GM21619 (cell line): ENCODE measurements at regions not wholly inside any gene's neighbourhood (a gene's known extent, or its start where the extent isn't known, plus 50 kb on each side); places are given as distances from the start of the nearest gene placed in this dataset.

Experiments used
- ATAC-seq: cut with Tn5 transposase; IDR thresholded peaks from one replicate; pipeline ENCODE4 v1.9.1; 2021; ENCODE audit not compliant: unreplicated experiment

DNA sequence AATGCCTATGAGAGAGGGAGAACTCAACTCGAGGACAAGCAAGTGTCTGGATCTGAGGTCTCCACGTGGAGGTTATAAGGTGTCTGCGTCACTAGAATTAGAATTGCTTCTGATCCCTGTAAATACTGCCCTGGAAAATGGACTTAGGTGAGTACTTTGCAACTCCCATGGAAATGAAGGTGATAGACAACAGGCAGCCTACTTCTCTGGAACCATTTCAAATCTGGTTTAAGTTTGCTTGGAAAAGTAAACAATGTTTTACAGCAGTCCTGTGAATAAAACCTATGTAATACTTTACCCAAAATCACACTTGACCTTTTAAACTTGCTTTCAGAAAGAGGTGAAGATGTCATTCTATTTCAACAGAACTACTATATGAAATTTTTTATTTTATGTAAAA lies 70.1 kb upstream of the TENT5A start:
- ATAC-seq: no peak

DNA sequence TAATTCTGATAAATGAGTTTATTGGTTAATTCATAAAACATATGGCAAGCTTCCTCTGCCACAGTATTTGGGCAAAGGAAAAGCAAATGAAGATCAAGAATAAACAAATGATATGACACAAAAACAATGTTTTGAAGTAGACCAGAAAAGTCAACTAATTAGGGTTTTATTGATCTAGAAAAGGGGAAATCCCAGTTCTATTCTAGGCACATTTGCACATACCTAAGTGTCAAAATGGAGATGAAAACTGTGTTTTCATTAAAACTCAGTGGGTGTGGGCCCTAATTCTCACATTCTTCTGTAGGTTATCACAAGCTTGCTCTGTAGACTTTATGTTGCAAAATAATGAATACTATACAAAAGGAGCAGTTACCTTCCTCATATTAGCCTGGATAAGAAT lies 69.0 kb upstream of the TENT5A start:
- no peak for ATAC-seq

DNA sequence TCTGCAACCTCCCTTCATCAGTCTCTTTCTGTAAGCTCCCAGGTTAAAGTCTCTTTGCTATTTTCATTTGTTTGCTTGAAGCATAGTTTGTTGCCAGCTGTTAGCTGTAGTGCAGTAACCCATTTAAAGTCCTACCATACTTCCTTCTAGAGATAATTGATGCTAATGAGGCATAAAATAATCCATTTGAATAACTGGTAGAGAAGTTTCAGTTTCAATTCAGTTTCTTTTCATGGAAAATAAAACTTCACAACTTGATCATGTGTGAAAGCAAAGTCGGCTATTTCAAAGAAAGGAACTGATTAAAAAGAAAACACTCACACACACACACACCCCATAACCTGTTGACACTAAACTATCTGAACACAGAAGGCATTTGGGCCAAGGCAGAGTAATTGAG lies 68.5 kb upstream of the TENT5A start:
- peak; percentile 44 for ATAC-seq

DNA sequence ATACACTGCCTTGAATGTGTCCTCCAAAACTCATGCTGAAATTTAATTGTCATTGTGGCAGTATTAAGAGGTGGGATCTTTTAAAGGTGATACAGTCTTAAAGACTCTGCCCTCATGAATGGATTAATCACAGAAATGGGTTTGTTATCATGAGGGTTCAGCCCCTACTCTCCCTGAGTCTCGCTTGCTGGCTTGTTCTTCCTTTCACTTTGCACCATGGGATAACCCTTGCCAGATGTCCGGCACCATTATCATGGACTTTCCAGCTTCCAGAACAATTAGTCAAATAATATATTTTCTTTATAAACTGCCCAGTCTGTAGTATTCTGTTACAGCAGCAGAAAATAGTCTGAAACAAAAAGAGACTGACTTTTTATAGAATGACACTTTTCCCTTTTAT lies 67.9 kb upstream of the TENT5A start:
- ATAC-seq: no peak

DNA sequence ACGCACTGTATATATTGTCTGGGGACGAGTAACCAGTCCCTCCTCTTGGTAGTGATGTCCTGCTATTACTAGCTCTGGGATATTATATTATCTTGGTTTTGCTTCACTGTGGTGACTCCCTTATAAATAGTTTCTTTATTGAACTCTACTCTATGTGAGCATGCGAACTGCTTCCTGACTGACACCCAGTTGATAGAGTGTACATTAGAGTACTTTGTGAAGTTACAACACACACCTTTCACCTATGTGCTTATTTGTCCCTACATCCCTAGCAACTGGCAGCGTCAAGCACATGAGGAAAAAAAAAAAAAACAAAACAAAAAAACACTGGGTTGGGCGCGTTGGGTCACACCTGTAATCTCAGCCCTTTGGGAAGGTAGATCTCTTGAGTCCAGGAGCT lies 67.3 kb upstream of the TENT5A start:
- ATAC-seq: no peak

DNA sequence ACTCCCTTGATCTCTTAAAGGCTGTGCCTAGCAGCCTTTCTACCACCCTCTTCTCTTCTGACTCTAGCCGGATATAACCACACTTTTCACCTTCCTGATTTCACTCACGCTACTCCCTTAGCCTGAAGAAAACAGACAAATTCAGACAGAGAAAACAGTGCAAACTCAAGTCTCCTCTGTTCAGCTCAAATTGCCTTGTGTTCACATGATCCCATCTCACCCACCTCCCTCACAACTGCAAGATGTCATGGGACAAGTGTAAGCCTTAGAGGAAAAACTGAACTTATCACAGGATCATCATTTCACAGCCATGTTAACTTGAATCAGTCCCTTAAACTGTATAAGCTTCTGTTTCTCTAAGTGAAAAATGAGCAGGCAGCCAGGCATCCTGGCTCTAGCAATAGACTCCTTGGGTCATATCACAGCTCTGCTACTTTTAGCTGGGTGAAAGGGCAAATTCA lies 66.5 kb upstream of the TENT5A start:
- ATAC-seq: peak; percentile 68

DNA sequence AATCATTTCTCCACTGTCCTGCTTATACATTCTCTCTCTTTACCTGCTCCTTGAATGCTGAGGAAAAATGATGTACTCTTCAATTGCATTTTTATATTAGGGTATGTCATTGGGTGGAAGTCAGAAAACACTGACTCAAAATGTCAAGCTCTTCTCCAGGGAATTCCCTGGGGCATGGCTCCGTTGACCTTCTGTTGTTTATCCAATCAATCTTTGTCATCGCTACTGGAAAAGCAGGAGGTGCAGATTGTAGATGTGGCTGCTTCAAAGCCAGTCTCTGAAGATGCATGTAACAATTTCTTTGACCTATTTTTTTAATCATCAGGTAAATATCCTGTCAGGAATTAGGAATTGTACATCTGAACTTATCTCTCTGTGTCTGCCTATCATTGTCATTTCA lies 63.9 kb upstream of the TENT5A start:
- no peak for ATAC-seq

DNA sequence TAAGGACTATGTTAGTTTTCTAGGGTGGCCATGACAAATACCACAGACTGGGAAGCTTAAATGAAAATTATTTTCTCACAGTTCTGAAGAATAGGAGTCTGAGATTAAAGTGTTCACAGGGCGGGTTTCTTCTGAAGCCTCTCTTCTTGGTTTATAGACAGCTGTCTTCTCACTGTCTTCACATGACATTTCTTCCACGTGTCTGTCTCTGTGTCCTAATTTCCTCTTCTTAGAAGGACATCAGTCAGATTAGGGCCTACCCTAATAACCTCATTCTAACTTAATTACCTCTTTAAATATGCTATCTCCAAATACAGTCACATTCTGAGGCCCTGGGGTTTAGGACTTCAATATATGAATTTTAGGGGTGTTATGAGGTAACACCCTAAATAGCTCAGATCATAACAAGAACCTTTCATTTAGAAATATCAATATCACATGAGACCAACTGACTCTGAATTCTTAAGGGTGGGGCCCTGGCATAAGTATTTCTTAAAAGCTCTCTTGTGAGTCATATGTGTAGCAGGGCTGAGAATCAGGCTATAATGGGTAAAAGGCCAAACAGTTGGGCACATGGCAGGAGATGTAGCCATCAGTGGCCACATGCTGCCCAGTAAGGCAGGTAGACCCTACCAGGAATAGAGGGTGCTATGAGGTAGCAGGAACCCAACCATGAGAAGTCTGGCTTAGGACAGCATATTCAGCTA lies 62.0 kb upstream of the TENT5A start:
- no peak for ATAC-seq

DNA sequence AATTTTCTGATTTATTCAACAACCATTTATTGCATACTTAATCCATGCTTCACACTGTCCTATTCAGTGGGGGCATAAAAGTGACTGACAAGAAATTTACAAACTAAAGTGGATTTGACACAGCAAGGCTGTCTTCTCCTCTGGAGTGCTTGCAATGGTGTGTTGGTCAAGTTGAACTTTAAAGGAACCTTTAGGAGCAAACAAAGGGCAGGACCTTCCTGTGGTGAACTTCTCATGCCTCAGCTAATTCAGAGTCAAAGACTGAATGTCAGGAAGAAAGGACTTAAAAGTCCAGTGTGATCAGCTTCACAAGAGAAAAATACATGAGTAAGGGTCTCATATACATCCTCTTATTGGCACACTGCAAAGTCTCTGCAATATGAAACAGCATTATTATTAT lies 60.8 kb upstream of the TENT5A start:
- no peak for ATAC-seq

DNA sequence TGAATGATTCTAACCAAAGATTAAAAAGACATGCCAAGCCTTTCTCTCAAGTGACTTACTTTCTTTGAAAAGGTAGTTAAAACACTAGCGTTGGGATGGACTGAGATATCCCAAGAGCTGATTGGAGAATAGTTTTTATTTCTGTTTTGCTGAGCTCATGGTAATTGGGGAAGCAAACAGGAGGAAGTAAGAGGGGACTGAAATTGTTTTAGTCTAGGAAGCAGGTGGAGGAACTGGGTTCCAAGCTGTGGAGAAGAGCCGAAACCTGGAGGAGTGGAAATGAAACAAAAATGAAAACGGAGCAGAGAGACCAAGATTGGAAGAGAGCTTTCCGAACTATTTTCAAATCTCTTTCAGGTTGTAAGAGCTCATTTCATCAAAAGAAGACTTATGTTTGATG lies 59.9 kb upstream of the TENT5A start:
- ATAC-seq: no peak

DNA sequence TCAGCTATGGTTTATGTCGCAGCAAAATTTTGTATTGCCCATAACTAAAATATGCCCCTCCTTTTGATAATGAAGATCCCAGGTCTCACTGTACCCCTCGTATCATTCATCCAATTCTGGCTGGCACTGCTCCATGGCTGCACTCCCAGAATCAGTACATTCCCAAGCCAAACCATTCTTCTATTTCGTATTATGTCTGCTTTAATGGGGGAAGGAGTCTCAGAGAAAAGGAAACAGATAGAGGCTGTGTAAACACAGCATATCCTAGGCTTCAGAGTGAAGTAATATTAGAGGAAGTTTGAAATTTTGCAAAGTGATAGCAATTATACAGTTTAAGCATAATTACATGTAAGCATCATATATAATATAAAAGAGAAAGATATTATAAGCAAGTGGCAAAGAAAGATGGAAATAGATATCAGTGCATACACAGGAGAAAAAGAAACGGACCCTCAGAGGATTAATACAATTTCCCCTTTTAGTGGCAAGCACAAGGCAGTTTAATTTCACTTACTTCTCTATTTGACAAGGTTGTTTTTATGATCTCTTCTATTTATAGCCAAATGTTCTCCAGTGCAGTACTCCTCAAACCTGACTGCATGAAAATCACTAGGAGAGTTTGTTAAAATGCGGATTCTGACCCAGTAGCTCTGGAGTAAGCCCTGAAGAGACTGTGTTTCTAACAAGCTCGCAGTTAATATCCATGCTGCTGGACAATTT lies 56.5 kb upstream of the TENT5A start:
- ATAC-seq: no peak

DNA sequence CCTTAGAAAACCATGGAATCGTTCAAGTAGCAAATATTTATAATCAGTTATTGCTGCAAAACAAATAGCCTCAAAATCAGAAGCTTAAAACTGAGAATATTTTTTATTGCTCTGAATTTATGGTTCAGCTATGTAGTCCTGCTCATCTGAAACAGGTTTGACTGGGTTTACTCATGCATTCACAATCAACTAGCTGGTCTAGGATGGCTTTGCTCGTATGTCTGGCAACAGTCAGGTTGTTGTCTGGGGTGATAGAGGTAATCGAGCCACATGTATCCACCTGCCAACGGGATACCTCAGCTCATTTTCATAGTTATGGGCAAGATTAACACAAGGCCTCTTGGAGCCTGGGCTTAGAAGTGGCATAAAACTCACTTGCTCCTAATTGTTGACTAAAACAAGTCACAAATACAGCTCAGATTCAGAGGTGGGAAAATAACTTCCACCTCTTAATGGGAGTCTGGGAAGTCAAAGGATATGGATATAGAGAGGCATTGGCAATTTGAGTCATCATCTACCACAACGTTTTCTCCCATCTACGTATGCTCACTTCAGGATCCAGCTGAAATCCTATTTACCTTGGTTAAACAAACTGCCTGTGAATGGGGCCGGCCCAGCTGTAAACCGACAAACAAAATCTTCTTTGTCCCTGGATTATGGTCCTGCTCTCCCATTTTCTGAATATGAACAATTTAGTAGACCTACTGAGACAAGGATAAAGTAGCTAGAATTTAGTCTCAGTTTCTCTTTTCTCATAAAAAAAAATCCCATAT lies 54.5 kb upstream of the TENT5A start:
- ATAC-seq: no peak

DNA sequence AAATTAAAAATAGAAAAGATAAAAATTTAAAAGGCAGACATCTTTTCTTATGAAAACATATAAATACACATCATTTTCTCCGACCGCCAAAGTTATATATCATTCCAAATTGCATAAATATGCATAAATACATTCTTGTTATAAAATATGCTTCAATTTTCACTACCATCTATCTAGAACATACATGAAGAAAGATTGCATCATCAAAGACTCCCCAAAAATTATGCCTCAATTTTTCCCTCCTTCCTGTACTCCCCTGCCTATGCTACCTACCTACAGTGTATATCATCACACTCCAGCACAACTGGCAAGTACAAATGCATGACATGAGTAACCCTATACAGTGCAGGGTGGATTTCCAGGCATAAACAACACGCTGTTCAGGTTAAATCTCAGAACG lies 49.9 kb upstream of the TENT5A start:
- ATAC-seq: no peak
